HepG2 (cell line): ENCODE measurements at regions not wholly inside any gene's neighbourhood (a gene's known extent, or its start where the extent isn't known, plus 50 kb on each side); places are given as distances from the start of the nearest gene placed in this dataset.

Experiments
- ATAC-seq: fragments of 200-7000 bp; cut with Tn5 transposase; 3 replicates; pipeline ENCODE4 v1.9.1; 2020; ENCODE audit warnings: mild to moderate bottlenecking, moderate library complexity
- BruUV-seq: library from RNA; stranded (reverse); fragments of 400-500 nt; replicated peaks from 2 replicates; lab custom pipeline; 2021; lab: Mats Ljungman, UMichigan
- CTCF ChIA-PET: fragments of 300-600 bp; formaldehyde crosslinking; extraction: SDS; loops from one replicate; lab custom pipeline; 2021; ENCODE audit warnings: low total read pairs, inconsistent platforms, low intra/inter-chr PET ratio; lab: Yijun Ruan, JAX
- POLR2A ChIA-PET: fragments of 350-600 bp; sonication (Branson Sonifier 250); formaldehyde crosslinking; loops from one replicate; lab custom pipeline; 2020; ENCODE audit warnings: antibody characterized with exemption, inconsistent platforms; lab: Yijun Ruan, JAX
- DNase-seq: peaks from one replicate; pipeline ENCODE4 v3.0.0-alpha.2; 2015; ENCODE audit warnings: low spot score
- FAIRE-seq: peaks from 3 replicates; lab custom pipeline; 2011; peaks lifted over from hg19 to GRCh38; lab: Jason Lieb, UNC
- H2AFZ ChIP-seq: one replicate; pipeline ENCODE4 v1.6.1; 2011; ENCODE audit warnings: low read length, inconsistent platforms
- H3K27ac ChIP-seq: fragments of 300-600 bp; 3 replicates; pipeline ENCODE4 v1.8.0; 2011; ENCODE audit warnings: mixed run types, mild to moderate bottlenecking, mixed read lengths, low read length, inconsistent platforms; ENCODE audit not compliant: insufficient read depth; ENCODE audit errors: extremely low read length
- H3K27me3 ChIP-seq, 2 experiments: fragments of 200-600 bp in 1 of 2; 2 replicates in 1 of 2; 3 replicates in 1 of 2; pipeline versions ENCODE4 v1.6.0 to v1.8.0; 2011; ENCODE audit warnings: low read length in 2 of 2, mild to moderate bottlenecking in 2 of 2, moderate library complexity in 2 of 2, inconsistent platforms in 1 of 2; ENCODE audit not compliant: insufficient read depth in 2 of 2, control insufficient read depth in 1 of 2
- H3K36me3 ChIP-seq, 2 experiments: fragments of 200-600 bp in 1 of 2; replicated peaks in 1 of 2; 2 replicates in 1 of 2; 3 replicates in 1 of 2; pipeline versions ENCODE4 v1.5.1 to v1.8.0; 2011; ENCODE audit warnings: low read length in 2 of 2, inconsistent platforms in 1 of 2; ENCODE audit not compliant: insufficient read depth in 2 of 2, control insufficient read depth in 1 of 2
- H3K4me1 ChIP-seq: 2 replicates; pipeline ENCODE4 v1.5.1; 2012; ENCODE audit warnings: low read length, inconsistent platforms; ENCODE audit not compliant: insufficient read depth
- H3K4me2 ChIP-seq: 2 replicates; pipeline ENCODE4 v1.6.0; 2011; ENCODE audit warnings: low read depth, low read length, inconsistent platforms
- H3K4me3 ChIP-seq, 3 experiments: fragments of 200-600 bp in 1 of 3; sonication (generic), shearing (Covaris generic) in 1 of 3; replicated peaks in 1 of 3; 2 replicates each; pipeline ENCODE4 v1.5.1; 2011 to 2016; ENCODE audit warnings: low read length in 3 of 3, inconsistent platforms in 2 of 3, low read depth in 2 of 3, mild to moderate bottlenecking in 2 of 3, control low read depth in 1 of 3, mixed read lengths in 1 of 3; ENCODE audit not compliant: insufficient read depth in 1 of 3
- H3K79me2 ChIP-seq: one replicate; pipeline ENCODE4 v1.6.1; 2011; ENCODE audit warnings: low read length, inconsistent platforms; ENCODE audit not compliant: insufficient read depth
- H3K9ac ChIP-seq: 2 replicates; pipeline ENCODE4 v1.6.0; 2011; ENCODE audit warnings: mild to moderate bottlenecking, low read depth, low read length, inconsistent platforms; ENCODE audit not compliant: insufficient read depth
- H3K9me3 ChIP-seq: 2 replicates; pipeline ENCODE4 v1.5.1; 2012; ENCODE audit warnings: mild to moderate bottlenecking, low read length
- H4K20me1 ChIP-seq: 2 replicates; pipeline ENCODE4 v1.6.0; 2011; ENCODE audit warnings: inconsistent platforms, mild to moderate bottlenecking, low read length, moderate library complexity; ENCODE audit not compliant: insufficient read depth
- DDIT3 ChIP-seq: sonication (generic); formaldehyde crosslinking; IDR thresholded peaks from 2 replicates; pipeline ENCODE4 v1.4.0; 2020; ENCODE audit warnings: mild to moderate bottlenecking, missing genetic modification reagents
- ETS1 ChIP-seq: sonication (generic); formaldehyde crosslinking; IDR thresholded peaks from 2 replicates; pipeline ENCODE4 v1.4.0; 2020; ENCODE audit warnings: missing genetic modification reagents
- GATAD2A ChIP-seq: IDR thresholded peaks from 2 replicates; pipeline ENCODE4 v1.6.1; 2016
- IKZF5 ChIP-seq: IDR thresholded peaks from 2 replicates; pipeline ENCODE4 v1.6.1; 2018; ENCODE audit warnings: missing genetic modification reagents, mild to moderate bottlenecking, missing compliant biosample characterization
- MTA1 ChIP-seq: sonication (generic); formaldehyde crosslinking; IDR thresholded peaks from 2 replicates; pipeline ENCODE4 v1.4.0; 2020; ENCODE audit warnings: missing genetic modification reagents, mild to moderate bottlenecking, borderline replicate concordance
- NFATC3 ChIP-seq: sonication (generic); formaldehyde crosslinking; IDR thresholded peaks from 2 replicates; pipeline ENCODE4 v1.5.1; 2020; ENCODE audit warnings: mild to moderate bottlenecking, missing genetic modification reagents
- PLRG1 ChIP-seq: fragments of 450-650 bp; conservative IDR thresholded peaks from 2 replicates; pipeline ENCODE4 v1.6.1; 2016
- PRDM4 ChIP-seq: sonication (generic); formaldehyde crosslinking; IDR thresholded peaks from 2 replicates; pipeline ENCODE4 v1.9.0; 2021; ENCODE audit warnings: missing genetic modification reagents, borderline replicate concordance
- SAFB2 ChIP-seq: sonication (generic); formaldehyde crosslinking; IDR thresholded peaks from 2 replicates; pipeline ENCODE4 v1.5.1; 2020; ENCODE audit warnings: missing genetic modification reagents, low read depth, mild to moderate bottlenecking, borderline replicate concordance
- TBX2 ChIP-seq: sonication (generic); formaldehyde crosslinking; IDR thresholded peaks from 2 replicates; pipeline ENCODE4 v1.5.0; 2020; ENCODE audit warnings: missing genetic modification reagents, mild to moderate bottlenecking, borderline replicate concordance
- ZHX1 ChIP-seq: sonication (generic); formaldehyde crosslinking; IDR thresholded peaks from 2 replicates; pipeline ENCODE4 v1.8.1; 2022; ENCODE audit warnings: low read depth, mild to moderate bottlenecking, missing genetic modification reagents
- ZNF280B ChIP-seq: sonication (generic); formaldehyde crosslinking; IDR thresholded peaks from 2 replicates; pipeline ENCODE4 v1.5.0; 2020; ENCODE audit warnings: missing genetic modification reagents, mild to moderate bottlenecking, borderline replicate concordance
- ZNF382 ChIP-seq: sonication (generic); formaldehyde crosslinking; IDR thresholded peaks from 2 replicates; pipeline ENCODE4 v1.5.0; 2020; ENCODE audit warnings: missing genetic modification reagents, mild to moderate bottlenecking, borderline replicate concordance
- ZNF549 ChIP-seq: sonication (generic); formaldehyde crosslinking; IDR thresholded peaks from 2 replicates; pipeline ENCODE4 v1.5.0; 2020; ENCODE audit warnings: missing genetic modification reagents
- ZNF83 ChIP-seq: sonication (generic); formaldehyde crosslinking; IDR thresholded peaks from 2 replicates; pipeline ENCODE4 v1.4.0; 2020; ENCODE audit warnings: missing genetic modification reagents, mild to moderate bottlenecking, borderline replicate concordance
- in situ Hi-C: cut with HindIII; loops from 2 replicates; pipeline ENCODE4 v1.10.0; 2017; ENCODE audit warnings: low pct_unique_long_range_greater_than_20kb; ENCODE audit not compliant: extremely low pct_ligation_motif_present
- intact Hi-C: fragments of 100-400 bp; cut with micrococcal nuclease; formaldehyde crosslinking; loops from one replicate; pipeline ENCODE4 v1.10.0; 2022; ENCODE audit not compliant: unreplicated experiment

- TF ChIP-seq IKZF5 (CRISPR knock-in tag) (no peak), ETS1 (CRISPR knock-in tag) (no peak), TBX2 (CRISPR knock-in tag) (no peak), GATAD2A (CRISPR knock-in tag) (no peak), ZNF549 (no peak), ZHX1 (CRISPR knock-in tag) (no peak), SAFB2 (CRISPR knock-in tag) (no peak)
- TF ChIP-seq, all 625 proteins: peak for 0
Measured at GRCh38 chr3:112734171-112734570, 93.2 kb upstream of the CCDC80 start (continued).

GRCh38 chr3:112730210-112730609 is 89.3 kb upstream of the CCDC80 start:
- no peaks in the 10 kb centered on the region for H3K9me3 ChIP-seq
- H3K79me2 ChIP-seq: no peaks in the 10 kb centered on the region
- DNase-seq (no peak), FAIRE-seq (no peak), ATAC-seq (no peak)
- no peaks in the 10 kb centered on the region for H3K36me3 ChIP-seq
- H3K4me1 ChIP-seq: no peaks in the 10 kb centered on the region
- BruUV-seq: no TSS peak
- in situ Hi-C loops: no loop called here
- no peak overlapping the region for H3K9ac ChIP-seq
- H2AFZ ChIP-seq: no peak overlapping the region
- H4K20me1 ChIP-seq: no peaks in the 10 kb centered on the region
- intact Hi-C loops: no loop called here
- CTCF ChIA-PET: no interaction called here
- no peak overlapping the region for H3K4me2 ChIP-seq
- H3K27ac ChIP-seq: no peak overlapping the region
- POLR2A ChIA-PET: no interaction called here
- no peaks in the 10 kb centered on the region for H3K27me3 ChIP-seq
- H3K4me3 ChIP-seq: no peak overlapping the region
- TF ChIP-seq PLRG1: no peak
- TF ChIP-seq DDIT3: no peak
- no peak for TF ChIP-seq MTA1 (CRISPR knock-in tag)
- TF ChIP-seq PRDM4 (CRISPR knock-in tag): no peak
- TF ChIP-seq ZNF382 (CRISPR knock-in tag): no peak
- TF ChIP-seq NFATC3 (CRISPR knock-in tag): no peak
- TF ChIP-seq ZNF280B (CRISPR knock-in tag): no peak
- TF ChIP-seq ZNF83 (CRISPR knock-in tag): no peak
